H1 (cell line): ENCODE measurements at regions not wholly inside any gene's neighbourhood (a gene's known extent, or its start where the extent isn't known, plus 50 kb on each side); places are given as distances from the start of the nearest gene placed in this dataset.

Experiments
- BACH1 ChIP-seq: IDR thresholded peaks from 2 replicates; pipeline ENCODE4 v1.6.1; 2012; ENCODE audit warnings: low read length, improper control_type of control experiment
- CBX8 ChIP-seq: fragments of 300-800, 300-1000 bp; sonication (generic); IDR thresholded peaks from 2 replicates; pipeline ENCODE4 v1.7.1; 2016; ENCODE audit warnings: low read depth, low read length, borderline replicate concordance
- CHD2 ChIP-seq: IDR thresholded peaks from 2 replicates; pipeline ENCODE4 v1.6.1; 2012; ENCODE audit warnings: low read length, improper control_type of control experiment
- PHF8 ChIP-seq: fragments of 200-600 bp; sonication (generic); conservative IDR thresholded peaks from 2 replicates; pipeline ENCODE4 v1.7.1; 2012; ENCODE audit warnings: low read depth, mild to moderate bottlenecking, inconsistent platforms, low read length, moderate library complexity
- RBBP5 ChIP-seq: IDR thresholded peaks from 2 replicates; pipeline ENCODE4 v1.7.1; 2012; ENCODE audit warnings: low read depth, mild to moderate bottlenecking, inconsistent platforms, low read length, moderate library complexity, borderline replicate concordance
- SUZ12 ChIP-seq: fragments of 200-600 bp; sonication (generic); IDR thresholded peaks from 2 replicates; pipeline ENCODE4 v1.6.1; 2012; ENCODE audit warnings: mild to moderate bottlenecking, inconsistent platforms, low read length, moderate library complexity, mixed read lengths

DNA sequence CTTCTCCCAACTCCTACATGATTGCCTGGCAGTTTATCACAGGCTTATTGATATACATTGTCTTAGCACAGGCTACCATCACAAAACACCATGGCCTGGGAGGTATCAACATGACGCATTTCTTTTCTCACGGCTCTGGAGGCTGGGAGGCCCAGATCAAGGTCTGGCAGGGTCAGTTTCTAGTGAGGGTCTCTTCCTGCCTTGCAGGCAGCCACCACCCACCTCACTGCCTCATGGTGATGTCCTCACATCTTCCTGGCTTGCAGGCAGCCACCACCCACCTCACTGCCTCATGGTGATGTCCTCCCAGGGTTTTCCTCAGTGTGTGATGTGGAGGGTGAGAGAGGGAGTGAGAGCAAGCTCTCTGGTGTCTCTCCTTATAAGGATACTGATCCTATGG, 599.3 kb upstream of the MKI67 start (continued):
- no peak for TF ChIP-seq PHF8
- TF ChIP-seq RBBP5, result no peak
- no peak for TF ChIP-seq BACH1
- TF ChIP-seq CHD2, result no peak
- no peak for TF ChIP-seq SUZ12
- TF ChIP-seq CBX8, result no peak
- TF ChIP-seq, all 59 proteins: peak for 0
